Activated B cell treated with CpG ODN at 0.5 μM for 24 hours (primary cell): ENCODE measurements at regions not wholly inside any gene's neighbourhood (a gene's known extent, or its start where the extent isn't known, plus 50 kb on each side); places are given as distances from the start of the nearest gene placed in this dataset.

Experiments
- ATAC-seq: fragments of 200-7000 bp; cut with Tn5 transposase; one replicate; pipeline ENCODE4 v1.10.0; 2021; ENCODE audit warnings: low read depth, mild to moderate bottlenecking, moderate library complexity
- CTCF ChIA-PET: fragments of 350-600 bp; sonication (Branson Sonifier 250); formaldehyde crosslinking; loops from one replicate; lab custom pipeline; 2021; ENCODE audit warnings: antibody characterized with exemption; lab: Charles Lee
- POLR2A ChIA-PET: fragments of 350-600 bp; sonication (Branson Sonifier 250); formaldehyde crosslinking; loops from one replicate; lab custom pipeline; 2021; ENCODE audit warnings: antibody characterized with exemption; lab: Charles Lee
- DNase-seq: peaks from one replicate; pipeline ENCODE4 v3.0.0; 2022
- H3K27ac Mint-ChIP-seq: one replicate; pipeline ENCODE4 v1.8.0; 2020; ENCODE audit warnings: mixed read lengths
- H3K27me3 Mint-ChIP-seq: one replicate; pipeline ENCODE4 v1.8.0; 2021; ENCODE audit warnings: mixed read lengths
- H3K36me3 Mint-ChIP-seq: one replicate; pipeline ENCODE4 v1.8.0; 2021; ENCODE audit warnings: low read depth, mixed read lengths
- H3K4me1 Mint-ChIP-seq: one replicate; pipeline ENCODE4 v1.8.0; 2021; ENCODE audit warnings: mixed read lengths
- H3K4me3 Mint-ChIP-seq: one replicate; pipeline ENCODE4 v1.8.0; 2020; ENCODE audit warnings: mild to moderate bottlenecking, mixed read lengths
- H3K9me3 Mint-ChIP-seq: one replicate; pipeline ENCODE4 v1.8.0; 2020; ENCODE audit warnings: mixed read lengths
- CTCF ChIP-seq: fragments of 200-600 bp; IDR thresholded peaks from one replicate; pipeline ENCODE4 v1.8.0; 2022; ENCODE audit warnings: antibody characterized with exemption, mild to moderate bottlenecking
- intact Hi-C: fragments of 100-400 bp; cut with micrococcal nuclease; formaldehyde crosslinking; loops from one replicate; pipeline ENCODE4 v1.15.1; 2024

DNA sequence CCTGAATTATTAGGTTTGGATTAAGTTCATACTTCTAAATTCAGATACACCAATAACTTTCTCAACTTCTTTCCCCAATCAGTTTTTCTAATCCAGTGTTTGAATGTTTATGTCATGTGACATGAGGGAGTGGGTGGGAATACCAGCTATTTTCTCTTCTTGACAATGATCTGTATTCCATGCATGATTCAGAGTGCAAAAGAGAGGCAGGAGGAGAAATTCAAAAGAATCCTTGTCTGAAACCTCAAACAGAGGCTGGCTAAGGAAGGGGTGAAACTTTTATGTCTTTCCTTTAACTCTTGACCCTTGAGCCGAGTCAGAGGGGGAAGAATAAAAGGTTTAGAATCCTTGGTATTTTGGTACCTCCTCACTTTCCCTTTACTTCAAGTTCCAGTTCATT is 544.7 kb downstream of the SPRY1 start:
- no peaks in the 10 kb centered on the region for H3K27me3 Mint-ChIP-seq
- no peaks in the 10 kb centered on the region for H3K4me1 Mint-ChIP-seq
- ATAC-seq (no peak), DNase-seq (no peak)
- ChIA-PET CTCF (no interaction called here), POLR2A (no interaction called here)
- H3K36me3 Mint-ChIP-seq = no peaks in the 10 kb centered on the region
- no peaks in the 10 kb centered on the region for H3K9me3 Mint-ChIP-seq
- H3K27ac Mint-ChIP-seq = no peak overlapping the region
- no peak for TF ChIP-seq CTCF
- intact Hi-C loops = no loop called here
- H3K4me3 Mint-ChIP-seq = no peak overlapping the region

DNA sequence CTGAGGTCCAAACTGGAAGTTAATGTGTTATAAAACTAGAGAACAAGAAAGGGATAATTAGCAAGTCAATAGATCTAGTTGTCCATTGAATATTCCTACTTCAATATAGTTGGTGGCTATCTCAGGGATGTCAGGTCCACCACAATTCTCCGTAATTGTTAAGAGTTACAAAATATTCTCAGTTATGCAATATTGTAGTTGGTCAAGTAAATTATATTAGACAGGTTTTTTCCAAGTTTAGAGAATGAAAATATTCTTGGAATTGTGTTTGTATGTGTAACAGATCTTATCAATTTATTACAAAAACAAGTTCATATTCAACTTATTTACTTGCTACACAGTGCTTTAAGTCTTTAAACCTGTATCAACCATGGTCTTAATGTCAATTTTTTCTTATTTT is 547.4 kb downstream of the SPRY1 start:
- Mint-ChIP-seq H3K4me1 (no peaks in the 10 kb centered on the region), H3K4me3 (no peak overlapping the region), H3K9me3 (no peaks in the 10 kb centered on the region), H3K27ac (no peak overlapping the region), H3K36me3 (no peaks in the 10 kb centered on the region), H3K27me3 (no peaks in the 10 kb centered on the region)
- ATAC-seq (no peak), DNase-seq (no peak)
- CTCF ChIA-PET = no interaction called here
- TF ChIP-seq CTCF = no peak
- intact Hi-C loops = no loop called here
- POLR2A ChIA-PET = no interaction called here

GRCh38 chr4:123945301-123945700 is 548.7 kb downstream of the SPRY1 start:
- Mint-ChIP-seq H3K9me3 (no peaks in the 10 kb centered on the region), H3K27me3 (no peaks in the 10 kb centered on the region), H3K36me3 (no peaks in the 10 kb centered on the region), H3K4me3 (no peak overlapping the region), H3K4me1 (no peaks in the 10 kb centered on the region), H3K27ac (no peak overlapping the region)
- TF ChIP-seq CTCF = no peak
- intact Hi-C loops = no loop called here
- CTCF ChIA-PET = no interaction called here
- ATAC-seq = no peak
- DNase-seq = no peak
- POLR2A ChIA-PET = no interaction called here

DNA sequence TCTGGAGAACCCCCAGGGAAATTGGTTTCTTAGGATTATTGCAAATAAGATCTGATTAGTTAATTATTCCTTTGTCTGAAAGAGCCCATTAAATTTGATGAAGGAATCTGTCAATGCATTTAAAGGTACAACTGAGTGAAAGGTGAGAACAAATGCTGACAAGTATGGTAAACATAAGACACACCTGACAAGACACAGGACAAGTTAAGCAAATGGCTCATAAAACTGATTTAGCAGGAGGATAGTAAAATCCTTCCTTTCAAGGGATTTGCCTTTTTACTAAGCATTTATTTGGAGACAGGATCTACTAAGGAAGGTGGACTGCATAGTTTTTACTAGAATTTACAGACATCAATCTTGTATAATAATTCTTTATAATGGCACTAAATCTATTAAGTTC is 553.9 kb downstream of the SPRY1 start:
- Mint-ChIP-seq H3K27ac (no peak overlapping the region), H3K9me3 (no peaks in the 10 kb centered on the region), H3K4me3 (no peak overlapping the region), H3K36me3 (no peaks in the 10 kb centered on the region), H3K27me3 (no peaks in the 10 kb centered on the region), H3K4me1 (no peaks in the 10 kb centered on the region)
- ChIA-PET POLR2A (no interaction called here), CTCF (no interaction called here)
- intact Hi-C loops = no loop called here
- no peak for DNase-seq
- ATAC-seq = no peak
- no peak for TF ChIP-seq CTCF

DNA sequence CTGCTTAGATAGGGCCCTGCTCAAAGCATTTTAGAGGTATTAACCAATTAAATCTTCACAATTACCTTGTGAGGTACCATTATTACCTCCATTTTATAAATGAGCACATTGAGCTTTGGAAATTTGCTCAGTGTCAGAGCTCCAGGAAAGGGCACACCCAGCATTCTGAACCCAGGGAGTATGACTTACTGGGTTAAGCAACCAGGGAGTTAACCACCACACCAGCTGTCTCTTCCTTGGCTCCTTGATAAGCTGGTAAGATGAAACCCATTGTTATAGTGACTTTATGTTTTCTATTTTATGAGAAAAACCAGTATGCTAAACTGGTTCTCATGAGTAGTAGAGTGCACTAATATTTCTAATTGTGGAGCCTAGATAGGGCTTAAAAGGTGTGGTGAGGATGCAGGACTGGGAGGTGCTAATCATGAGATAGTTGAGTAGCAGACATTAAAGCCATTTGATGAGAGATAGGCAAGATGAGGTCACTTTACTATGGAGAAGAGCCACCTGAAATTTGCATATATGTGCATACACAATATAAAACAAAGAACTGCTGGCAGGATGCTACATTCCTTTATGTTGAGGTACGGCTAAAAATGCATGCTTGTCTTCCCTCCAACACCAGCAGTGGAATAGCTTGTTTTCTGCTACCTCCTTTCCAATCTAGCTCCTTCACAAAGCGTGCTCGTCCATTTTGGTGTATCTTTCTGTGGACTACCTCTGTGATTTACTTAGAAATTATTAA is 556.1 kb downstream of the SPRY1 start:
- intact Hi-C loops = no loop called here
- no peak for DNase-seq
- Mint-ChIP-seq H3K27me3 (no peaks in the 10 kb centered on the region), H3K9me3 (no peaks in the 10 kb centered on the region), H3K27ac (no peak overlapping the region), H3K4me1 (no peaks in the 10 kb centered on the region), H3K36me3 (no peaks in the 10 kb centered on the region), H3K4me3 (no peak overlapping the region)
- ChIA-PET POLR2A (no interaction called here), CTCF (no interaction called here)
- ATAC-seq = no peak
- no peak for TF ChIP-seq CTCF
